Urinary bladder (tissue), 3 donors: ENCODE measurements at regions not wholly inside any gene's neighbourhood (a gene's known extent, or its start where the extent isn't known, plus 50 kb on each side); places are given as distances from the start of the nearest gene placed in this dataset.
A peak's percentile ranks its signal among the peaks of the same experiment; 100 is the strongest.

Experiments used
- DNase-seq: peaks from one replicate; pipeline ENCODE4 v3.0.0-alpha.2; 2015; ENCODE audit errors: extremely low spot score
- H3K27ac ChIP-seq: one replicate; pipeline ENCODE4 v1.5.1; 2013; ENCODE audit warnings: low read depth, mild to moderate bottlenecking, moderate library complexity
- H3K36me3 ChIP-seq: one replicate; pipeline ENCODE4 v1.6.1; 2013; ENCODE audit warnings: mild to moderate bottlenecking, moderate library complexity; ENCODE audit not compliant: insufficient read depth
- H3K4me1 ChIP-seq: one replicate; pipeline ENCODE4 v1.6.1; 2013; ENCODE audit warnings: mild to moderate bottlenecking, moderate library complexity; ENCODE audit not compliant: insufficient read depth
- H3K4me3 ChIP-seq: one replicate; pipeline ENCODE4 v1.5.1; 2013; ENCODE audit warnings: low read depth, low read length
- WGBS: extraction: QIAGEN DNeasy Blood & Tissue Kit; methylation state at CpG from one replicate; pipeline ENCODE4 v1.1.7; 2013; 5-methylcytosine and 5-hydroxymethylcytosine counted together
- donor health status: healthy with polysubstance abuse.
- donor health status: healthy.

- Histone ChIP-seq H3K27ac (no peak overlapping the region), H3K4me1 (no peaks in the 10 kb centered on the region), H3K4me3 (no peak overlapping the region), H3K36me3 (no peaks in the 10 kb centered on the region)
- WGBS = 13% methylated on average over 51 of the region's 51 CpGs
- no peak for DNase-seq
Observed at GRCh38 chr5:141753143-141753970, 71.3 kb upstream of the ARAP3 start.

DNA sequence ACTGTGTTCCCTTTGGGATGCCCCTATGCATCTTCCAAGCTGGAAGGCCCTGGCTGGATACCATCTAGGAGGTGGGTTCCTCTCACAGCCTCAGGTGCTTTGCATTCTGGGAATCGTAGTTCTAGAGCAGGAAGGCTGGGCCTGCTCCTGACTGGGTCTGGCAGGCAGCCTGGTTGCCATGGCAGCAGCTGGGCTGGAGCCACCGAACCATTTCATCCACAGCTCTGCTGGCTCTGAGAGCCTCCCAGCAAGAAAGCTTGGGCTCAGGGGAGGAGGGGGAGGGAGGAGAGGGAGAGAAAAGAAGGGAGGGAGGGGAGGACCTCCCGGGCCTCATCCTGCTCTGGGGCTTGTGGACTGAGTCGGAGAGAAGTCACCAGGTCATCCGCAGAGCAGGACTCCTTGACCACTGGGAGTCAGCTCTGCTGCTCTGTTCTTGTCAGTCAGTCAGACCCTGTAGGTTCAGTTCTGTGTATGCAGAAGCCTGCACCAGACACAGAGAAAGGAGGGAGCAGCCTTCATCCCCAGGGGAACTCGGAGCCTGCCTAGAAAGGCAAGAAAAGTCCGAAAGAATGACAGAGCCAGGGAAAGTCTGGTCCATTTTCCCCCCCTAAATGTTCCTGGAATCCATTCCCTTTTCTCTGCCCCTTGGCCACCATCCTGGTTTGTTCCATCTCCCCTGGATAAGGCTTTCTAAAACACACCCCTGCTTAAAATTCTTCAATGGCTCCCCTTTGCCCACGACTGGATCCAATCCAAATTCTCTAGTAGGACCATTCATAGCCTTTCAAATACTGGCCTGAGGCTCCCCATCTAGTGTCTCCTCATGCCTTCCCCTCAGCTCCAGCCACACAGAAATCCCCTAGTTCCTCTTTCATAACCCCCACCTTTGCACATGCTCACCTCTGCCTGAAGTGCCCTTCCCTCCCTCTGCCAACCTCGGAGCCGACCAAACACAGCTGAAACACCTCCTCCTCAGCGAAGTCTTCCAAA lies 65.4 kb upstream of the ARAP3 start:
- Histone ChIP-seq H3K36me3 (no peaks in the 10 kb centered on the region), H3K4me1 (no peaks in the 10 kb centered on the region), H3K27ac (no peak overlapping the region), H3K4me3 (no peak overlapping the region)
- WGBS = 34% methylated on average over 11 of the region's 11 CpGs
- DNase-seq = peak; percentile 51

DNA sequence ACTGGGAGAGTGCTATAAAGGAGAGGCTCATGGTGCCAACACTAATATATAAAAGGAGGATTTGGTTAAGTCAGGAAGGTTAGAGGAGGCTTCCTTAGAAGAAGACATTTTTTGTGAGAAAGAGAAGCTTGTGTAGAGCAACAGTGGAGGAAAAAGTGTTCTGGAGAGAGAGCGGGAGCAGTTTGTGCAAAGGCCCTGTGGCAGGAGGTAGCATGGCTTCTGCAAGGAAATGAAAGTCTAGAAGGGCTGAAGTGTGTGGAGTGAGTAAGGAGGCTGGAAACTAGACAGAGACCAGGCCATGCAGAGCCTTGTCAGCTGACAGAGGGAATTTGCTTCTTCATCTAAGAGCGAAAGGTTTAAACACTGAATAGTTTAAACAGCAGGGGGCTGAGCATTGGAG lies 64.4 kb upstream of the ARAP3 start:
- Histone ChIP-seq H3K27ac (no peak overlapping the region), H3K4me1 (no peaks in the 10 kb centered on the region), H3K36me3 (no peaks in the 10 kb centered on the region), H3K4me3 (no peak overlapping the region)
- 97% methylated on average over 2 of the region's 2 CpGs for WGBS
- no peak for DNase-seq

DNA sequence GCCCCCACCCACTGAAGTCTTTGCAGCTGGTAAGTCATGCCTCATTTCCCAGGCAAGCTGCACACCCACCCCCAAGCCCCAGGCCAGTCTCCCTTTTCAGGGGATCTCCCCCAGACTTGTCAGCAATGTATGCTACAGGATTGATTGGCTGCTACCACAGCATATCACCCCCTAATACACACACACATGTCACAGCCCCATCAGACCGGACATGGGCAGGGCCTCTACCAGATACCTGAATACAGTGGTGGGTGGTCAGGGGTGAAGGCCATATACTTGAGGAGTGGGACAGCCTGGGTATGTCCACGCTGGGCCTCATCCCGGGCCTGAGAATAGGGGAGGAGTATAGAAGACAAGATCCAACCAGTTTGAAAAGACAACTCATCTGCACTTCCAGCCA lies 63.4 kb upstream of the ARAP3 start:
- Histone ChIP-seq H3K27ac (no peak overlapping the region), H3K4me1 (no peaks in the 10 kb centered on the region), H3K4me3 (no peak overlapping the region), H3K36me3 (no peaks in the 10 kb centered on the region)
- DNase-seq = no peak
- WGBS = 86% methylated on average over 3 of the region's 3 CpGs

GRCh38 chr5:141743866-141744272 lies 61.8 kb upstream of the ARAP3 start:
- DNase-seq = no peak
- 20% methylated on average over 4 of the region's 4 CpGs for WGBS

GRCh38 chr5:141742866-141743851 lies 61.1 kb upstream of the ARAP3 start:
- Histone ChIP-seq H3K27ac (no peak overlapping the region), H3K4me3 (no peak overlapping the region), H3K36me3 (no peaks in the 10 kb centered on the region), H3K4me1 (no peaks in the 10 kb centered on the region)
- DNase-seq = no peak
- 25% methylated on average over 18 of the region's 18 CpGs for WGBS

More at GRCh38 chr5:141743866-141744272, 61.8 kb upstream of the ARAP3 start:
- H3K4me3 ChIP-seq = no peak overlapping the region
- H3K36me3 ChIP-seq = no peaks in the 10 kb centered on the region
- no peak overlapping the region for H3K27ac ChIP-seq
- H3K4me1 ChIP-seq = no peaks in the 10 kb centered on the region

- Histone ChIP-seq H3K4me3 (no peak overlapping the region), H3K27ac (no peak overlapping the region), H3K4me1 (no peaks in the 10 kb centered on the region), H3K36me3 (no peaks in the 10 kb centered on the region)
- 80% methylated on average over 1 of the region's 1 CpG for WGBS
- DNase-seq = no peak
Observed at GRCh38 chr5:141742144-141742543, 60.1 kb upstream of the ARAP3 start.

DNA sequence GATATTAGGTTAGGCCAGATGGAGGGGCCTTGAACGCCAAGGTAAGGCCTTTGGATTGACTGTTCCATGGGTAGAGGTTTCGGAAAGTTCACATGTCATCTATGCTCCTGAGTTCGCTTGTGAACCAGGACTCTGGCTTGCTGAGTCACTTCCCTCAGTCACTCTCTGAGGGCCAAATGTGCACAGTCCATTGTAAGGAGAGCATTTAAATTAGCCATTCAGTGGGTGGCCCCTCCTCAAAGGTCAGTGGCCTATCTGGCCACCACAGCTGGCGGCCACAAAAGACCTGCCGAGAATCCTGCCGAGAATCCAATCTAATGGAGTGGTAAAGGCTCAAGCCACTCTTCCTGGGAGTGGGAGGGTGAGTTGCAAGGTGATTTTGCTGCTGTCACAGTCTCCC lies 58.9 kb upstream of the ARAP3 start:
- WGBS = 75% methylated on average over 6 of the region's 6 CpGs

GRCh38 chr5:141737535-141737934 lies 55.5 kb upstream of the ARAP3 start:
- H3K4me3 ChIP-seq = no peak overlapping the region
- WGBS = 28% methylated on average over 4 of the region's 4 CpGs

More for the DNA sequence above, 58.9 kb upstream of the ARAP3 start:
- H3K4me1 ChIP-seq = no peaks in the 10 kb centered on the region
- no peak for DNase-seq
- no peak overlapping the region for H3K27ac ChIP-seq
- H3K36me3 ChIP-seq = no peaks in the 10 kb centered on the region
- H3K4me3 ChIP-seq = no peak overlapping the region

DNA sequence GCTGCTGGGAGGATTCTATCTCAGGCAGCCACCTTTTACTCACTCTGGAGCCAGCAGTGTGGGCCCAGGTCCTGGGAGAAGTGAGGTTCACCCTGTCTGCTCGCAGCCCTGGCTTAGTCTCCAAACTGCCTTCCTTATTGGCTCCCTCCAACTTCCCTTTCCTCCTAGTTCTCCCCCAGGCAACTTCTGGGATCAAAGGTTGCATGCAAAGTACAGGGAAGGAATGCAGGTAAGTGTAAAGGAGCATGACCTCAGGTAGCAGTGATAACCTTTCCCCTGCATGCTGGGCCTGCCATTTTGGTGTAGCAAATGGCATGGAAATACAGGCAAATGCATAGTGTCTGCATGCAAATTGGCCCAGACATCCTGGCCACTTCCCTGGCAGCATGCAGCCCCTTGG lies 53.8 kb upstream of the ARAP3 start:
- Histone ChIP-seq H3K27ac (no peak overlapping the region), H3K4me1 (no peaks in the 10 kb centered on the region), H3K4me3 (no peak overlapping the region), H3K36me3 (no peaks in the 10 kb centered on the region)
- 31% methylated on average over 1 of the region's 1 CpG for WGBS
- DNase-seq = no peak

More at GRCh38 chr5:141737535-141737934, 55.5 kb upstream of the ARAP3 start:
- no peak overlapping the region for H3K27ac ChIP-seq
- H3K36me3 ChIP-seq = no peaks in the 10 kb centered on the region
- no peaks in the 10 kb centered on the region for H3K4me1 ChIP-seq
- DNase-seq = no peak

DNA sequence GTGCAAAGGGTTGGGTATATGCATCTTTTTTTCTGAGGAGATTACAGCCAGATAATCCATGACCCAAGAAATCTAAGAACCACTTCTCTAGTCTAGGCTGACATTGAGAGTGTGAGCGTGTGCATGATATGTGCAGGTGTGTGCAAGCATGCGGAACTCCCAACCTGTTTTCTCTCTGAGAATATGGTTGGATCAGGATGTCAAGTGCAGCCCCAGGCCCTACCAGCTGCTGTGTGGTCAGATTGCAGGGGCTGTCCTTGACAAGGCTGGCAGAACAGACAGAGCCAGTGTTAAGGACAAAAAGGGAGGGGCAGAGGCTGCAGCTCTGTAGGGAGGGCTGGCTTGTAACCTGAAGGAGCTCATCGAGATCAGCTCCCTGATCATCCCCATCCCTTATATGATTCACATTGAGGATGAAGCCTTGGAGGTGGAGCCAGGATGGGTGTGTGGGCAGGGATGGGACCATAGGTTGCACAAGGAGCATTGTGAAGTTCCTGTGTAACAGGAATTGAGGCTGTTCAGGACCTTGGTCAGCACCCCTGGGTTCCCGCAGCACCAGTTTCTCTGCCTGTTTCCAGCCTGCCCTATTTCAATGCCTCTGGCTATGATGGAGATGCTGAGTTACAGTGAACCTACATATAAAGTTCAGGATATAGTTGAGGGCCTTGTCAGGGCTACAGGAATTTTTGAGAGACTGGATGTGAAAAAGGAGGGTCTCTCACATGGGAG lies 52.6 kb upstream of the ARAP3 start:
- DNase-seq = no peak
- Histone ChIP-seq H3K27ac (no peak overlapping the region), H3K4me1 (no peaks in the 10 kb centered on the region), H3K4me3 (no peak overlapping the region), H3K36me3 (no peaks in the 10 kb centered on the region)
- 55% methylated on average over 4 of the region's 4 CpGs for WGBS

- 68% methylated on average over 2 of the region's 2 CpGs for WGBS
- DNase-seq = no peak
- no peaks in the 10 kb centered on the region for H3K36me3 ChIP-seq
- H3K4me1 ChIP-seq = no peaks in the 10 kb centered on the region
- H3K4me3 ChIP-seq = no peak overlapping the region
- no peak overlapping the region for H3K27ac ChIP-seq
Observed at GRCh38 chr5:141733198-141733597, 51.2 kb upstream of the ARAP3 start.
